Mammary epithelial cell (primary cell): ENCODE measurements at regions not wholly inside any gene's neighbourhood (a gene's known extent, or its start where the extent isn't known, plus 50 kb on each side); places are given as distances from the start of the nearest gene placed in this dataset.

ENCODE experiments used
- EZH2 ChIP-seq: IDR thresholded peaks from 2 replicates; pipeline ENCODE4 v1.6.1; 2012; ENCODE audit warnings: low read length, inconsistent platforms, borderline replicate concordance
- TF ChIP-seq, protein P1 (sequence below), 2 donors: IDR thresholded peaks in 1 of 2; conservative IDR thresholded peaks in 1 of 2; 2 replicates each; pipeline ENCODE4 v1.5.1; 2011 to 2012; ENCODE audit warnings: inconsistent platforms in 2 of 2, low read length in 2 of 2, mild to moderate bottlenecking in 2 of 2, control low read depth in 1 of 2, low read depth in 1 of 2; ENCODE audit not compliant: insufficient read depth in 1 of 2; ENCODE audit errors: extremely low read depth in 1 of 2

DNA sequence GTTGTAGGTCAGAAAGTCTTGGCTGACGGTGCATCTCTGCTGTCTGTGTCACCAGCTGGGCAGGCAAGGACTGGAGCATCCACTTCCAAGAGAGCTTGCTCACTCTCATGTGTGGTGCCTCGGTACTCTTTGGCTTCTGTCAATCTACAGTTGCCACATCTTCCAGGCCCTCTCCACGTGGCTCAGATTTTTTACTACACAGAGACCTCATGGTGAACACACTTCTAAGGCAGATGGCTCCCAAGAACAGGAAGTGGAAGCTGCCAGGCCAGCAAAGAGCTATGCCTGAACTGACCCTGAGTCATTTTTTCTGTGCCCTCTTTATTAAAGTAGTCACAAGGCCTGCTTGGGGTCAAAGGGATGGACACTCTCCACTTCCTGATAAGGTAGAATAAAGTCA lies 351.5 kb upstream of the AUTS2 start:
- TF ChIP-seq, protein P1, sequence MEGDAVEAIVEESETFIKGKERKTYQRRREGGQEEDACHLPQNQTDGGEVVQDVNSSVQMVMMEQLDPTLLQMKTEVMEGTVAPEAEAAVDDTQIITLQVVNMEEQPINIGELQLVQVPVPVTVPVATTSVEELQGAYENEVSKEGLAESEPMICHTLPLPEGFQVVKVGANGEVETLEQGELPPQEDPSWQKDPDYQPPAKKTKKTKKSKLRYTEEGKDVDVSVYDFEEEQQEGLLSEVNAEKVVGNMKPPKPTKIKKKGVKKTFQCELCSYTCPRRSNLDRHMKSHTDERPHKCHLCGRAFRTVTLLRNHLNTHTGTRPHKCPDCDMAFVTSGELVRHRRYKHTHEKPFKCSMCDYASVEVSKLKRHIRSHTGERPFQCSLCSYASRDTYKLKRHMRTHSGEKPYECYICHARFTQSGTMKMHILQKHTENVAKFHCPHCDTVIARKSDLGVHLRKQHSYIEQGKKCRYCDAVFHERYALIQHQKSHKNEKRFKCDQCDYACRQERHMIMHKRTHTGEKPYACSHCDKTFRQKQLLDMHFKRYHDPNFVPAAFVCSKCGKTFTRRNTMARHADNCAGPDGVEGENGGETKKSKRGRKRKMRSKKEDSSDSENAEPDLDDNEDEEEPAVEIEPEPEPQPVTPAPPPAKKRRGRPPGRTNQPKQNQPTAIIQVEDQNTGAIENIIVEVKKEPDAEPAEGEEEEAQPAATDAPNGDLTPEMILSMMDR (conservative IDR thresholded peaks at IDR 0.05 in 1 of 2, IDR thresholded peaks at IDR 0.05 in 1 of 2; ENCODE audit: extremely low read depth in 1 of 2, insufficient read depth in 1 of 2, low read depth in 1 of 2, low read length in 2 of 2), result no peak
- no peak for TF ChIP-seq EZH2
